Activated B cell treated with CpG ODN at 0.5 μM for 24 hours (primary cell): ENCODE measurements at regions not wholly inside any gene's neighbourhood (a gene's known extent, or its start where the extent isn't known, plus 50 kb on each side); places are given as distances from the start of the nearest gene placed in this dataset.

Experiments
- ATAC-seq: fragments of 200-7000 bp; cut with Tn5 transposase; one replicate; pipeline ENCODE4 v1.10.0; 2021; ENCODE audit warnings: low read depth, mild to moderate bottlenecking, moderate library complexity
- CTCF ChIA-PET: fragments of 350-600 bp; sonication (Branson Sonifier 250); formaldehyde crosslinking; loops from one replicate; lab custom pipeline; 2021; ENCODE audit warnings: antibody characterized with exemption; lab: Charles Lee
- POLR2A ChIA-PET: fragments of 350-600 bp; sonication (Branson Sonifier 250); formaldehyde crosslinking; loops from one replicate; lab custom pipeline; 2021; ENCODE audit warnings: antibody characterized with exemption; lab: Charles Lee
- DNase-seq: peaks from one replicate; pipeline ENCODE4 v3.0.0; 2022
- H3K27ac Mint-ChIP-seq: one replicate; pipeline ENCODE4 v1.8.0; 2020; ENCODE audit warnings: mixed read lengths
- H3K27me3 Mint-ChIP-seq: one replicate; pipeline ENCODE4 v1.8.0; 2021; ENCODE audit warnings: mixed read lengths
- H3K36me3 Mint-ChIP-seq: one replicate; pipeline ENCODE4 v1.8.0; 2021; ENCODE audit warnings: low read depth, mixed read lengths
- H3K4me1 Mint-ChIP-seq: one replicate; pipeline ENCODE4 v1.8.0; 2021; ENCODE audit warnings: mixed read lengths
- H3K4me3 Mint-ChIP-seq: one replicate; pipeline ENCODE4 v1.8.0; 2020; ENCODE audit warnings: mild to moderate bottlenecking, mixed read lengths
- H3K9me3 Mint-ChIP-seq: one replicate; pipeline ENCODE4 v1.8.0; 2020; ENCODE audit warnings: mixed read lengths
- intact Hi-C: fragments of 100-400 bp; cut with micrococcal nuclease; formaldehyde crosslinking; loops from one replicate; pipeline ENCODE4 v1.15.1; 2024
- TF ChIP-seq, protein P1 (sequence below): fragments of 200-600 bp; IDR thresholded peaks from one replicate; pipeline ENCODE4 v1.8.0; 2022; ENCODE audit warnings: antibody characterized with exemption, mild to moderate bottlenecking

DNA sequence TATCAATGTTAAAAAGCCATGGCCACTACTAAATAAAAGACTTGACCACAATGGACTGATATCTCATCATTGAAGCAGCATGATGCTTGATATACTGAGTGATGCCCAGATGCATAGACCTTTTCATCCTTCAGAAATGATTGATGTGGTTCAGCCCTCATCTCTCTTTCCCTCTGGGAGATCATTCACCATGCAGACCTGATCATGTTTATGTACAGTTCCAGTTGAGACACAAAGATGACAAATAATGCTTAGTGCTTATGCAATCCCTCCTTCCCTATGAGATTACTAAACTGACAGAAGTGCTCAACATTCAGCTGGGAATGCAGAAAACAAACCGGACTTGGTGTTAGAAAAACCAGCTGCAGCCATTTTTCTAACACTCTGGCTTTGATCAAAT, 91.9 kb upstream of the TLR4 start:
- TF ChIP-seq, protein P1, sequence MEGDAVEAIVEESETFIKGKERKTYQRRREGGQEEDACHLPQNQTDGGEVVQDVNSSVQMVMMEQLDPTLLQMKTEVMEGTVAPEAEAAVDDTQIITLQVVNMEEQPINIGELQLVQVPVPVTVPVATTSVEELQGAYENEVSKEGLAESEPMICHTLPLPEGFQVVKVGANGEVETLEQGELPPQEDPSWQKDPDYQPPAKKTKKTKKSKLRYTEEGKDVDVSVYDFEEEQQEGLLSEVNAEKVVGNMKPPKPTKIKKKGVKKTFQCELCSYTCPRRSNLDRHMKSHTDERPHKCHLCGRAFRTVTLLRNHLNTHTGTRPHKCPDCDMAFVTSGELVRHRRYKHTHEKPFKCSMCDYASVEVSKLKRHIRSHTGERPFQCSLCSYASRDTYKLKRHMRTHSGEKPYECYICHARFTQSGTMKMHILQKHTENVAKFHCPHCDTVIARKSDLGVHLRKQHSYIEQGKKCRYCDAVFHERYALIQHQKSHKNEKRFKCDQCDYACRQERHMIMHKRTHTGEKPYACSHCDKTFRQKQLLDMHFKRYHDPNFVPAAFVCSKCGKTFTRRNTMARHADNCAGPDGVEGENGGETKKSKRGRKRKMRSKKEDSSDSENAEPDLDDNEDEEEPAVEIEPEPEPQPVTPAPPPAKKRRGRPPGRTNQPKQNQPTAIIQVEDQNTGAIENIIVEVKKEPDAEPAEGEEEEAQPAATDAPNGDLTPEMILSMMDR, result no peak
- ATAC-seq (no peak), DNase-seq (no peak)
- no peak overlapping the region for H3K4me3 Mint-ChIP-seq
- POLR2A ChIA-PET, result no interaction called here
- intact Hi-C loops, result no loop called here
- CTCF ChIA-PET, result no interaction called here
- no peak overlapping the region for H3K27ac Mint-ChIP-seq
- H3K9me3 Mint-ChIP-seq, result no peaks in the 10 kb centered on the region
- H3K4me1 Mint-ChIP-seq, result no peaks in the 10 kb centered on the region
- H3K27me3 Mint-ChIP-seq, result peaks cover 2% of the 10 kb centered on the region
- H3K36me3 Mint-ChIP-seq, result no peaks in the 10 kb centered on the region

DNA sequence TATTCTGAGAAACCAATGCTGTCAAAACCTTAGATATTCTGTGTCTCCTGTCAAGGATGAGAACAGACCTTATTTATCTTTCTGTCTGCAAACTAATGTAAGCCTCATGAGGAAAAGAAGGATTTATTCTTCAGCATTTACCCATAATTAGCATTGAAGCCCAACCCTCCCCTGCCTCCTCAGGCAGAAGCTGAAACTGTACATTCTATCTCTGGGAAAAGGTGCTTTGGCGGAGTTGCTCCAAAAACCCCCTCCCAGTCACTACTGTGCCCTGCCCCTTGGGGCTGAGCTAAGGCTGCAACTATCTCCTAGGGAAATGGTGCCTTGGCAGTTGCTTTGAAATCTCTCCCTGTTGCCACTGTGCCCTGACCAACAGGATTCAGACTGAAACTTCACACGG, 106.2 kb upstream of the TLR4 start:
- Mint-ChIP-seq H3K27me3 (peaks cover 5% of the 10 kb centered on the region), H3K4me1 (no peaks in the 10 kb centered on the region), H3K4me3 (no peak overlapping the region), H3K36me3 (no peaks in the 10 kb centered on the region), H3K27ac (no peak overlapping the region), H3K9me3 (peaks cover 10% of the 10 kb centered on the region)
- ATAC-seq (no peak), DNase-seq (no peak)
- POLR2A ChIA-PET, result no interaction called here
- intact Hi-C loops, result no loop called here
- TF ChIP-seq, protein P1, result no peak
- CTCF ChIA-PET, result no interaction called here

DNA sequence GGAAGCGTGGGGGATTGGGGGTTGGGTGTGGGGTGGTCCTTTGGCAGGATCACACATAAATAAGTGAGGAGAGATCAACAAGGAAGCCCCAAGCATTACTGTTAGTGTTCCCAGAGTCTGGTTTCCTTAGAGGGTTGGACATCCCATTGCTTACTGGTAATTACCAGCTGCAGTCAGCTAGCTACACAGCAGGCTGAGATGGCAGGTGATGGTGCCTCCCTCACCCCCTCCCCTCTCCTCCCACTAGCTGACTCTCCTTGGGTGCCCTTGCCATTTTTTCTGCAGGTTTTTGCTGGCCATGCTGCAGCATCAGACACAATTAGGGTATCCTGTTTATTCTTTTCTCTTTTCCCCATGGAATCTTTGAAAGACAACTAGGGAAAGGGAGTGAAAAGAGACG, 107.5 kb upstream of the TLR4 start:
- Mint-ChIP-seq H3K27ac (no peak overlapping the region), H3K4me3 (no peak overlapping the region), H3K9me3 (peaks cover 7% of the 10 kb centered on the region), H3K4me1 (no peaks in the 10 kb centered on the region), H3K36me3 (no peaks in the 10 kb centered on the region), H3K27me3 (peaks cover 5% of the 10 kb centered on the region)
- ChIA-PET POLR2A (no interaction called here), CTCF (no interaction called here)
- ATAC-seq, result no peak
- intact Hi-C loops, result no loop called here
- no peak for DNase-seq
- TF ChIP-seq, protein P1, result no peak

DNA sequence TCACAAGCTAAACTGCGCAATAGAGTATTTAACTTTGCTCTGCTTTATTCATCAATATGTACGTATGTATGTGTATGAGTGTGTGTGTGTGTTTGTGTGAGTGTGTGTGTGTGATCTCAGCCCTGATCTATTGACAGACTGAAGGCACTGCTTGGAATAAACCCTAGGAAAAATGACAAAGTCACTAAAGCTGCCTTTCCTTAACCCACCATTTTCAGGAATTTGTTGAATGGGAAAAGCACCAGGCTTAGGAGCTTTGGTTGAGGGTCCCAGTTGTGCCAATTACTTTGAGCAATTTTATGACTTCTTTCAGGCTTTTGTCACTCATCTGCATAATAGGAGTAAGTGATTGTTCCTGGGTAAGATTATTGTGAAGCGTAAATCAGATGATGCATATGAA, 108.6 kb upstream of the TLR4 start:
- Mint-ChIP-seq H3K4me3 (no peak overlapping the region), H3K36me3 (no peaks in the 10 kb centered on the region), H3K27ac (no peak overlapping the region), H3K4me1 (no peaks in the 10 kb centered on the region), H3K9me3 (peaks cover 5% of the 10 kb centered on the region), H3K27me3 (peaks cover 5% of the 10 kb centered on the region)
- CTCF ChIA-PET, result no interaction called here
- TF ChIP-seq, protein P1, result no peak
- DNase-seq (no peak), ATAC-seq (no peak)
- POLR2A ChIA-PET, result no interaction called here
- intact Hi-C loops, result no loop called here

DNA sequence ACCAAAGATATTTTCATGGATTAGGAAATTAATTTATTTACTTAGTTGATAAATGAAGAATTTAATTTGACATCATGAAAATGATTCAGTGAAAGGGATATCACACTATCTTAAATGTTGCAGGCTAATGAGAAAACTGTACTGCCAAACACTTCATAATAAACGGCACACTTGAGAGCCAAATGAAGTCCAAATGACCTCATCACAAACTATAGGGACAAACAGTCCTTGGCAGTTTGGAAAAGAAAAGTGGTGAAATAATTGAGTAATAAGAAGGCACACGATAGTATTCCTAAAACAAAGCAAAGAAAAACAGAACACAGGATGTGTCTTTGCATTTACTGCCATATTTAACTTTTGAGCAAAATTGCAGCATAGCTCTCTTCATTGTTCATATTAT, 116.9 kb upstream of the TLR4 start:
- H3K27me3 Mint-ChIP-seq, result no peaks in the 10 kb centered on the region
- TF ChIP-seq, protein P1, result no peak

More for the DNA sequence above, 116.9 kb upstream of the TLR4 start:
- Mint-ChIP-seq H3K4me3 (no peak overlapping the region), H3K9me3 (peaks cover 6% of the 10 kb centered on the region), H3K4me1 (no peaks in the 10 kb centered on the region), H3K36me3 (no peaks in the 10 kb centered on the region), H3K27ac (no peak overlapping the region)
- ChIA-PET POLR2A (no interaction called here), CTCF (no interaction called here)
- ATAC-seq, result no peak
- DNase-seq, result no peak
- intact Hi-C loops, result no loop called here
